ENCODE measurements at regions not wholly inside any gene's neighbourhood (a gene's known extent, or its start where the extent isn't known, plus 50 kb on each side); places are given as distances from the start of the nearest gene placed in this dataset.

DNA sequence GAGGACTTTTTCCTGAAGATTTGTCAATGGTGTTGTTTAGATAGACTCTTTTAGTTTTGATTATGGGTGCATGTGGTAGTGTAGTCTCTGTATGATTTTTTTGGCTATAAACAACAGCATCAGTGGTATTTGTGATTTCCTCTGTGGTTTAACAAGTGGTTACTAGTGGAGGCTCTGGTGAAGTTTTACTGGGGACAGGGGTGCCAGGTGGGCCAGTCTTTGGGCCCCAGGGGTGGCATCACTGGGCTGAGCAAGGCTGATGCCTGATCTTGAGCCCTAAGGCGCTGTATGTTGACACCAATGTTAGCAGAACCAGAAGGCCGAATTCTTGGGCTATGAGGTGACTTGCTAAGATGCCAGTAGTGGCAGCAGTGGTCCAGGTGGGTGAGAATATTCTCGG lies 811.4 kb downstream of the DACH1 start:
- no peaks in the 10 kb centered on the region for H3K27me3 ChIP-seq (ENCODE audit: insufficient read depth, low read depth)
- H2AFZ ChIP-seq (ENCODE audit: low read depth), result no peak overlapping the region
- H3K4me1 ChIP-seq (ENCODE audit: low read depth, poor library complexity, severe bottlenecking), result peaks cover 17% of the 10 kb centered on the region
- no peaks in the 10 kb centered on the region for H4K20me1 ChIP-seq (ENCODE audit: insufficient read depth)
- H3K36me3 ChIP-seq (ENCODE audit: insufficient read depth), result no peaks in the 10 kb centered on the region
- no peak for TF ChIP-seq CTCF (conservative IDR thresholded peaks at IDR 0.05; ENCODE audit: low read depth, low read length)
- no peak overlapping the region for H3K9ac ChIP-seq
- H3K4me3 ChIP-seq (IDR thresholded peaks at IDR 0.05; ENCODE audit: insufficient read depth, low read depth, low read length), result no peak overlapping the region
- H3K79me2 ChIP-seq (ENCODE audit: insufficient read depth, low read depth), result no peaks in the 10 kb centered on the region
- H3K27ac ChIP-seq, result no peak overlapping the region
- H3K4me2 ChIP-seq, result no peak overlapping the region

- Histone ChIP-seq H2AFZ (ENCODE audit: low read depth) (no peak overlapping the region), H4K20me1 (ENCODE audit: insufficient read depth) (no peaks in the 10 kb centered on the region), H3K4me2 (no peak overlapping the region), H3K27ac (no peak overlapping the region), H3K4me3 (IDR thresholded peaks at IDR 0.05; ENCODE audit: insufficient read depth, low read depth, low read length) (no peak overlapping the region), H3K4me1 (ENCODE audit: low read depth, poor library complexity, severe bottlenecking) (peaks cover 17% of the 10 kb centered on the region), H3K36me3 (ENCODE audit: insufficient read depth) (no peaks in the 10 kb centered on the region), H3K27me3 (ENCODE audit: insufficient read depth, low read depth) (no peaks in the 10 kb centered on the region), H3K79me2 (ENCODE audit: insufficient read depth, low read depth) (no peaks in the 10 kb centered on the region), H3K9ac (no peak overlapping the region)
- no peak for TF ChIP-seq CTCF (conservative IDR thresholded peaks at IDR 0.05; ENCODE audit: low read depth, low read length)
Observed at GRCh38 chr13:71055047-71055446, 812.0 kb downstream of the DACH1 start.

GRCh38 chr13:71054358-71054757 lies 812.6 kb downstream of the DACH1 start:
- Histone ChIP-seq H3K79me2 (ENCODE audit: insufficient read depth, low read depth) (no peaks in the 10 kb centered on the region), H3K36me3 (ENCODE audit: insufficient read depth) (no peaks in the 10 kb centered on the region), H3K4me3 (IDR thresholded peaks at IDR 0.05; ENCODE audit: insufficient read depth, low read depth, low read length) (no peak overlapping the region), H2AFZ (ENCODE audit: low read depth) (no peak overlapping the region), H3K4me1 (ENCODE audit: low read depth, poor library complexity, severe bottlenecking) (peaks cover 17% of the 10 kb centered on the region), H3K9ac (no peak overlapping the region), H3K4me2 (no peak overlapping the region), H3K27me3 (ENCODE audit: insufficient read depth, low read depth) (no peaks in the 10 kb centered on the region), H4K20me1 (ENCODE audit: insufficient read depth) (no peaks in the 10 kb centered on the region), H3K27ac (no peak overlapping the region)
- no peak for TF ChIP-seq CTCF (conservative IDR thresholded peaks at IDR 0.05; ENCODE audit: low read depth, low read length)

GRCh38 chr13:71051573-71051972 lies 815.4 kb downstream of the DACH1 start:
- Histone ChIP-seq H3K27me3 (ENCODE audit: insufficient read depth, low read depth) (no peaks in the 10 kb centered on the region), H3K79me2 (ENCODE audit: insufficient read depth, low read depth) (no peaks in the 10 kb centered on the region), H3K4me2 (no peak overlapping the region), H3K4me1 (ENCODE audit: low read depth, poor library complexity, severe bottlenecking) (peaks cover 17% of the 10 kb centered on the region), H2AFZ (ENCODE audit: low read depth) (no peak overlapping the region), H3K36me3 (ENCODE audit: insufficient read depth) (no peaks in the 10 kb centered on the region), H4K20me1 (ENCODE audit: insufficient read depth) (no peaks in the 10 kb centered on the region), H3K27ac (no peak overlapping the region), H3K4me3 (IDR thresholded peaks at IDR 0.05; ENCODE audit: insufficient read depth, low read depth, low read length) (no peak overlapping the region), H3K9ac (no peak overlapping the region)
- no peak for TF ChIP-seq CTCF (conservative IDR thresholded peaks at IDR 0.05; ENCODE audit: low read depth, low read length)
